DMS53 treated with DMSO at 0.1 percent for 48 hours (cell line): ENCODE measurements at regions not wholly inside any gene's neighbourhood (a gene's known extent, or its start where the extent isn't known, plus 50 kb on each side); places are given as distances from the start of the nearest gene placed in this dataset.
A peak's percentile ranks its signal among the peaks of the same experiment; 100 is the strongest.
"Not testable (repeated sequence)": the region's sequence is repeated elsewhere in the genome, so short reads cannot be mapped to it uniquely, and the experiment has no call there.

Experiments used
- DNase-seq: peaks from one replicate; lab custom pipeline; 2025; ENCODE audit not compliant: unreplicated experiment; lab: John Stamatoyannopoulos, UW

- no peak for DNase-seq
Observed at GRCh38 chr2:35827086-35827485, 528.5 kb upstream of the CRIM1 start.

- DNase-seq: no peak
Observed at GRCh38 chr2:35822716-35823115, 532.9 kb upstream of the CRIM1 start.

- no peak for DNase-seq
Observed at GRCh38 chr2:35821675-35822074, 533.9 kb upstream of the CRIM1 start.

GRCh38 chr2:35820391-35820790 is 535.2 kb upstream of the CRIM1 start:
- DNase-seq: no peak

- no peak for DNase-seq
Observed at GRCh38 chr2:35819033-35819432, 536.5 kb upstream of the CRIM1 start.

GRCh38 chr2:35818359-35818758 is 537.2 kb upstream of the CRIM1 start:
- DNase-seq: not testable (repeated sequence)

- DNase-seq: not testable (repeated sequence)
Observed at GRCh38 chr2:35814597-35814996, 541.0 kb upstream of the CRIM1 start.

- DNase-seq: no peak
Observed at GRCh38 chr2:35803126-35803525, 552.5 kb upstream of the CRIM1 start.

- no peak for DNase-seq
Observed at GRCh38 chr2:35794796-35795450, 560.7 kb upstream of the CRIM1 start.

- DNase-seq: no peak
Observed at GRCh38 chr2:35790292-35790691, 565.3 kb upstream of the CRIM1 start.

- no peak for DNase-seq
Observed at GRCh38 chr2:35788543-35788942, 567.0 kb upstream of the CRIM1 start.

- no peak for DNase-seq
Observed at GRCh38 chr2:35787302-35788031, 568.1 kb upstream of the CRIM1 start.

GRCh38 chr2:35785564-35785963 is 570.0 kb upstream of the CRIM1 start:
- no peak for DNase-seq

GRCh38 chr2:35784777-35785176 is 570.8 kb upstream of the CRIM1 start:
- DNase-seq: no peak

GRCh38 chr2:35783723-35784122 is 571.9 kb upstream of the CRIM1 start:
- peak; percentile 78 for DNase-seq

- DNase-seq: no peak
Observed at GRCh38 chr2:35741556-35741955, 614.0 kb upstream of the CRIM1 start.

GRCh38 chr2:35731674-35732073 is 623.9 kb upstream of the CRIM1 start:
- no peak for DNase-seq

- DNase-seq: no peak
Observed at GRCh38 chr2:35714883-35715282, 640.7 kb upstream of the CRIM1 start.

GRCh38 chr2:35708411-35708923 is 647.1 kb upstream of the CRIM1 start:
- DNase-seq: no peak

GRCh38 chr2:35688309-35688708 is 667.3 kb upstream of the CRIM1 start:
- no peak for DNase-seq

- DNase-seq: no peak
Observed at GRCh38 chr2:35651688-35652323, 703.8 kb upstream of the CRIM1 start.

GRCh38 chr2:35614640-35615039 is 740.9 kb upstream of the CRIM1 start:
- DNase-seq: peak; percentile 1
